ENCODE measurements at regions not wholly inside any gene's neighbourhood (a gene's known extent, or its start where the extent isn't known, plus 50 kb on each side); places are given as distances from the start of the nearest gene placed in this dataset.
"Not testable (repeated sequence)": the region's sequence is repeated elsewhere in the genome, so short reads cannot be mapped to it uniquely, and the experiment has no call there.

DNA sequence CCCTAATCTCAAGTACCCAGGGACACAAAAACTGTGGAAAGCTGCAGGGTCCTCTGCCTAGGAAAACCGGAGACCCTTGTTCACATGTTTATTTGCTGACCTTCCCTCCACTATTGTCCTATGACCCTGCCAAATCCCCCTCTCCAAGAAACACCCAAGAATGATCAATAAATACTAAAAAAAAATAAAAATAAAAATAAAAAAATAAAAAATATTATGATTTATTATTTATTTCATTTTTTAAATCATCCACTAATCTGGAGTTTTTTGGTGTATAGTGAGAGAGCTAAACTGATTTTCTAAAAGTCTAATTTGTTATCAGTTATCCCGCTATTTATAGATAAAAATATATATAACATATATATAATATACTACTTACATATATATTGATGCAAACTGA lies 360.6 kb downstream of the ZBBX start:
- POLR2A ChIA-PET; ATAC-seq (replicated peaks in 1 of 4): not testable (repeated sequence)
- no CpG with 5 or more reads among the region's 2 CpGs for WGBS (ENCODE audit: insufficient coverage)

DNA sequence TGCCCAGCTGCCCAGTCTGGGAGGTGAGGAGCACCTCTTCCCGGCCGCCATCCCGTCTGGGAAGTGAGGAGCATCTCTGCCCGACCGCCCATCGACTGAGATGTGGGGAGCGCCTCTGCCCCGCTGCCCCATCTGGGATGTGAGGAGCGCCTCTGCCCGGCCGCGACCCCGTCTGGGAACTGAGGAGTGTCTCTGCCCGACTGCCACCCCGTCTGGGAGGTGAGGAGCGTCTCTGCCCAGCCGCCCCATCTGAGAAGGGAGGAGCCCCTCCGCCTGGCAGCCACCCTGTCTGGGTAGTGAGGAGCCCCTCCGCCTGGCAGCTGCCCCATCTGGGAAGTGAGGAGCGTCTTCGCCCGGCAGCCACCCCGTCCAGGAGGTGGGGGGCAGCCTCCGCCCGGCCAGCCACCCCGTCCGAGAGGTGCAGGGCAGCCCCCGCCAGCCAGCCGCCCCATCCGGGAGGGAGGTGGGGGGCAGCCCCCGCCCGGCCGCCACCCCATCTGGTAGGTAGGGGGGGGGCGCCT lies 361.4 kb downstream of the ZBBX start:
- H3K4me1 ChIP-seq (ENCODE audit: control insufficient read depth in 1 of 2, extremely low read depth in 1 of 2, insufficient read depth in 2 of 2, low read length in 2 of 2); H3K27ac ChIP-seq (ENCODE audit: low read length); H3K4me3 Mint-ChIP-seq; H3K27ac Mint-ChIP-seq; H3K36me3 ChIP-seq (ENCODE audit: control insufficient read depth in 2 of 2, extremely low read depth in 1 of 2, insufficient read depth in 1 of 2, low read length in 1 of 2); H3K4me1 Mint-ChIP-seq; ATAC-seq (replicated peaks in 1 of 4); POLR2A ChIA-PET; H3K9me3 ChIP-seq; DNase-seq; H3K9me3 Mint-ChIP-seq; CTCF ChIA-PET; H3K4me3 ChIP-seq (ENCODE audit: control insufficient read depth in 1 of 2, extremely low read depth in 1 of 2, low read length in 1 of 2); H3K27me3 Mint-ChIP-seq; H3K27me3 ChIP-seq (replicated peaks in 1 of 2; ENCODE audit: control insufficient read depth in 2 of 2, extremely low read depth in 1 of 2, insufficient read depth in 2 of 2, low read length in 1 of 2); H3K36me3 Mint-ChIP-seq: not testable (repeated sequence)
- WGBS (ENCODE audit: insufficient coverage): 90% methylated on average over 18 of the region's 34 CpGs

More for the DNA sequence above, 360.6 kb downstream of the ZBBX start:
- H3K27me3 Mint-ChIP-seq; H3K4me1 Mint-ChIP-seq; DNase-seq; H3K4me3 ChIP-seq (ENCODE audit: control insufficient read depth in 1 of 2, extremely low read depth in 1 of 2, low read length in 1 of 2); H3K27ac ChIP-seq (ENCODE audit: low read length); H3K9me3 Mint-ChIP-seq; H3K36me3 Mint-ChIP-seq; H3K27ac Mint-ChIP-seq; H3K27me3 ChIP-seq (replicated peaks in 1 of 2; ENCODE audit: control insufficient read depth in 2 of 2, extremely low read depth in 1 of 2, insufficient read depth in 2 of 2, low read length in 1 of 2); H3K4me3 Mint-ChIP-seq; H3K9me3 ChIP-seq; H3K4me1 ChIP-seq (ENCODE audit: control insufficient read depth in 1 of 2, extremely low read depth in 1 of 2, insufficient read depth in 2 of 2, low read length in 2 of 2); H3K36me3 ChIP-seq (ENCODE audit: control insufficient read depth in 2 of 2, extremely low read depth in 1 of 2, insufficient read depth in 1 of 2, low read length in 1 of 2); CTCF ChIA-PET: not testable (repeated sequence)

DNA sequence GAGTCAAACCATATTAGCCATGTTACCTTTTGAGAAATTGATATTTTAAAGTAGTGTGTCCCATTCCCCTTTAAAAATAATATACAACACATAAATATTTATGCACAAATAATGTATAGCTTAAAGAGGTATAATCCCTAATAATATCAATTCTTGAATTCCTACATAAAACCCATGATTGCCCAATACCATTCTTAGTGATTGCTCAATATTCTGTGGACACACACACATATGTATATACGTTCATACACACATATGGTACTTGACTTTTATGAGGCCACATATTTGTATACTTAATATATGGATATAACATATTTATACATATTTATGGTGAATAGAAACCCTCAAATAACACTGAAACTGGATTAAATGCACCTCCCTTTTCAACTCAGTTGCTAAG lies 367.4 kb downstream of the ZBBX start:
- ATAC-seq (replicated peaks in 1 of 4): no peak
- H3K4me1 ChIP-seq (ENCODE audit: control insufficient read depth in 1 of 2, extremely low read depth in 1 of 2, insufficient read depth in 2 of 2, low read length in 2 of 2): no peaks in the 10 kb centered on the region
- no peak overlapping the region for H3K27ac Mint-ChIP-seq
- H3K27ac ChIP-seq (ENCODE audit: low read length): no peak overlapping the region
- H3K27me3 Mint-ChIP-seq: no peaks in the 10 kb centered on the region
- no peak overlapping the region for H3K4me3 Mint-ChIP-seq
- no peak for DNase-seq
- no peaks in the 10 kb centered on the region for H3K4me1 Mint-ChIP-seq
- no peaks in the 10 kb centered on the region for H3K27me3 ChIP-seq (replicated peaks in 1 of 2; ENCODE audit: control insufficient read depth in 2 of 2, extremely low read depth in 1 of 2, insufficient read depth in 2 of 2, low read length in 1 of 2)
- ChIA-PET POLR2A (no interaction called here), CTCF (no interaction called here)
- H3K36me3 Mint-ChIP-seq: no peaks in the 10 kb centered on the region
- no CpG with 5 or more reads among the region's 1 CpG for WGBS (ENCODE audit: insufficient coverage)
- no peaks in the 10 kb centered on the region for H3K36me3 ChIP-seq (ENCODE audit: control insufficient read depth in 2 of 2, extremely low read depth in 1 of 2, insufficient read depth in 1 of 2, low read length in 1 of 2)
- no peak overlapping the region for H3K4me3 ChIP-seq (ENCODE audit: control insufficient read depth in 1 of 2, extremely low read depth in 1 of 2, low read length in 1 of 2)
- H3K9me3 Mint-ChIP-seq: peaks cover 11 to 16% (median 14%) of the 10 kb centered on the region in 3 donors
- H3K9me3 ChIP-seq: no peaks in the 10 kb centered on the region

DNA sequence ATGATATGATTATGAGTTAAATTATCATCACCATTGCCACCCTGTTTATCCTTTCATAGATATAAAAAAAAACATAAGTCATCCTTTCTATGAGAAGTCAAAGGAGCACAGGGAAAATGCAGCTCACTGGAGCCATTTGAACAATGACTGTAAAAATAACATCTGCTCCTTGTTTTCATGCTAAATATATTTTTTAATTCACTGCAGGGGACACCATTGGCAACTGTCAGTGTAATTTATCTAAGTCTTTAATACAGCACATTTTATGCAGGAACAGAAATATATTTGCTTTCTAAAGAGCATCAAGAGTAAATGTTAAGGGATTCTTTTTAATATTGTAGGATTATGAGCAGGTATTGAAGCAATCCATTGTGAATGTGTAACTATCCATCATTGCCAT lies 371.3 kb downstream of the ZBBX start:
- CTCF ChIA-PET: no interaction called here
- no peak overlapping the region for H3K27ac ChIP-seq (ENCODE audit: low read length)
- DNase-seq (no peak), ATAC-seq (replicated peaks in 1 of 4) (no peak)
- H3K4me3 ChIP-seq (ENCODE audit: control insufficient read depth in 1 of 2, extremely low read depth in 1 of 2, low read length in 1 of 2): no peak overlapping the region
- Mint-ChIP-seq H3K27me3 (no peaks in the 10 kb centered on the region), H3K27ac (no peak overlapping the region), H3K4me1 (no peaks in the 10 kb centered on the region), H3K36me3 (no peaks in the 10 kb centered on the region), H3K4me3 (no peak overlapping the region), H3K9me3 (peaks cover 12 to 19% (median 15%) of the 10 kb centered on the region in 3 donors)
- H3K27me3 ChIP-seq (replicated peaks in 1 of 2; ENCODE audit: control insufficient read depth in 2 of 2, extremely low read depth in 1 of 2, insufficient read depth in 2 of 2, low read length in 1 of 2): no peaks in the 10 kb centered on the region
- POLR2A ChIA-PET: no interaction called here
- no peaks in the 10 kb centered on the region for H3K36me3 ChIP-seq (ENCODE audit: control insufficient read depth in 2 of 2, extremely low read depth in 1 of 2, insufficient read depth in 1 of 2, low read length in 1 of 2)
- no peaks in the 10 kb centered on the region for H3K9me3 ChIP-seq
- H3K4me1 ChIP-seq (ENCODE audit: control insufficient read depth in 1 of 2, extremely low read depth in 1 of 2, insufficient read depth in 2 of 2, low read length in 2 of 2): no peaks in the 10 kb centered on the region

DNA sequence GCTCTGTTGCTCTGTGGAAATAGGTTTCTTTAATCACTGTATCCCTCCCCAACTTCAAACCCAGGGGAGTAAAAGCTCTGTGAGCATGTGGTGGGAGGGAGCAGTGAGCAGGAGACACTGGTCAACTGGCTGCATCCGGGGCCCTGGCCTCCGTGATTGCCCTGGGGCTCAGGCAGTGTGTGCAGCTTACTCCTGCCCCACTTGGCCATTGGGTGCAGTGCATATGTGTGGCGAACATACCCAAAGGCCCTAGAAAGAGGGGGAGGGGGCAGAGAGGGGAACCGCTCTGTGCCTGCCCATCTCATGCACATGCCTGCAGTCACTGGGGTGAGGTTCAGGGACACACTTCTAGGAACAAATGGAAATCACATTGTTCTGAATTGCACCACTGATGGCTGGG lies 378.7 kb downstream of the ZBBX start:
- 81% methylated on average over 3 of the region's 4 CpGs for WGBS (ENCODE audit: insufficient coverage)
- Mint-ChIP-seq H3K9me3 (peaks cover 8 to 9% (median 8%) of the 10 kb centered on the region in 3 donors), H3K36me3 (no peaks in the 10 kb centered on the region), H3K27ac (no peak overlapping the region), H3K4me1 (no peaks in the 10 kb centered on the region), H3K27me3 (no peaks in the 10 kb centered on the region), H3K4me3 (no peak overlapping the region)
- ChIA-PET CTCF (no interaction called here), POLR2A (no interaction called here)
- no peaks in the 10 kb centered on the region for H3K4me1 ChIP-seq (ENCODE audit: control insufficient read depth in 1 of 2, extremely low read depth in 1 of 2, insufficient read depth in 2 of 2, low read length in 2 of 2)
- no peak for ATAC-seq (replicated peaks in 1 of 4)
- H3K27me3 ChIP-seq (replicated peaks in 1 of 2; ENCODE audit: control insufficient read depth in 2 of 2, extremely low read depth in 1 of 2, insufficient read depth in 2 of 2, low read length in 1 of 2): no peaks in the 10 kb centered on the region
- H3K4me3 ChIP-seq (ENCODE audit: control insufficient read depth in 1 of 2, extremely low read depth in 1 of 2, low read length in 1 of 2): no peak overlapping the region
- no peaks in the 10 kb centered on the region for H3K9me3 ChIP-seq
- DNase-seq: no peak
- no peak overlapping the region for H3K27ac ChIP-seq (ENCODE audit: low read length)
- no peaks in the 10 kb centered on the region for H3K36me3 ChIP-seq (ENCODE audit: control insufficient read depth in 2 of 2, extremely low read depth in 1 of 2, insufficient read depth in 1 of 2, low read length in 1 of 2)

DNA sequence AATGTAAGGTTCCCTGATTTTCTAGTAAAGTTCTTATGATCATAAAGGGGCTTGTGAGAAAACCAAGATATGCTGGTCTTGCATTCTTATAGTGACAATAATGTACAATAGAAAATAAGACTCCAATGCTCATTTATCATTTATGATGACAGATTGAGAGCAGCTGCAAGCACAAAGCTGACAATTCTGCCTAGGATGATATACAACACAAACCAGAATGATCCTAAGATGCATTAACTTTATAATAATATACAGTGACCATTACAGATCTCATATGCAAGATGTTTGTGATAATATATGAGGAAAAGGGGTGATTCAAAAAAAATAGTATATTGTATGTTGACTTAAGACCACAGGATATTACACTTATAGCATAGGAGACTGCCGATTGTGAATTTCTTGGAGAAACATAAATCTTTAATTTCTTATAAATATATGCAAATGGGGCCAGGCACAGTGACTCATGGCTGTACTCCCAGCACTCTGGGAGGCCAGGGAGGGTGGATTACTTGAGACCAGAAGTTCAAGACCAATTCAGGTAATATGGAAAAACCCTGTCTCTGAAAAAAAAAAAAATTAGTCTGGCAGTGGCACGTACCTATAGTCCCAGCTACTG lies 387.0 kb downstream of the ZBBX start:
- Histone ChIP-seq H3K9me3 (no peaks in the 10 kb centered on the region), H3K27me3 (replicated peaks in 1 of 2; ENCODE audit: control insufficient read depth in 2 of 2, extremely low read depth in 1 of 2, insufficient read depth in 2 of 2, low read length in 1 of 2) (no peaks in the 10 kb centered on the region), H3K4me1 (ENCODE audit: control insufficient read depth in 1 of 2, extremely low read depth in 1 of 2, insufficient read depth in 2 of 2, low read length in 2 of 2) (no peaks in the 10 kb centered on the region), H3K4me3 (ENCODE audit: control insufficient read depth in 1 of 2, extremely low read depth in 1 of 2, low read length in 1 of 2) (no peak overlapping the region), H3K36me3 (ENCODE audit: control insufficient read depth in 2 of 2, extremely low read depth in 1 of 2, insufficient read depth in 1 of 2, low read length in 1 of 2) (no peaks in the 10 kb centered on the region), H3K27ac (ENCODE audit: low read length) (no peak overlapping the region)
- no peaks in the 10 kb centered on the region for H3K9me3 Mint-ChIP-seq
- POLR2A ChIA-PET: no interaction called here
- H3K4me3 Mint-ChIP-seq: no peak overlapping the region
- DNase-seq: no peak
- 33% methylated on average over 1 of the region's 2 CpGs for WGBS (ENCODE audit: insufficient coverage)
- no peaks in the 10 kb centered on the region for H3K27me3 Mint-ChIP-seq
- ATAC-seq (replicated peaks in 1 of 4): no peak
- H3K4me1 Mint-ChIP-seq: no peaks in the 10 kb centered on the region
- H3K36me3 Mint-ChIP-seq: no peaks in the 10 kb centered on the region
- CTCF ChIA-PET: interaction anchor here in 1 of 2 donors (0.7 kb wide), 1 partner anchor 21 kb away, joined by 4 read pairs; no protein-coding TSS in a partner anchor
- H3K27ac Mint-ChIP-seq: no peak overlapping the region

DNA sequence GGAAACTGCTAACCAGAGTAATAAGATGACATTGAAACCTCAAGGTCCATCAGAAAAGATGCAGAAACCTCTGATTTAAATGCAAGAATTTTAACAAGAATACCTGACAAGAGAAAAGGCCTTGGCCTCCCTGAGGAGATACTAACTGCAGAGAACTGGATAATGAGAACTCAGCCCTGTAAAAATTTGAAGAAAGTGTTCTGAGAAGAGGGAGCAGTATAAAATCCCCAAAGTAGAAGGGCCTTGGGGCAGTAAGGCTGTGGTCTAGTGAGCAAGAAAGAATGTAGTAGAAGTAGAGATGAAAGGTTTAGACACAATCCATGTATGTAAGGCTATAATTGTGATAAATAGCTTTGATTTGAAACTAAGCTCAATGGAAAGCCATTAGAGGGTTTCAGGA lies 394.1 kb downstream of the ZBBX start:
- no peak for ATAC-seq (replicated peaks in 1 of 4)
- Histone ChIP-seq H3K9me3 (no peaks in the 10 kb centered on the region), H3K27ac (ENCODE audit: low read length) (no peak overlapping the region), H3K4me3 (ENCODE audit: control insufficient read depth in 1 of 2, extremely low read depth in 1 of 2, low read length in 1 of 2) (no peak overlapping the region), H3K36me3 (ENCODE audit: control insufficient read depth in 2 of 2, extremely low read depth in 1 of 2, insufficient read depth in 1 of 2, low read length in 1 of 2) (no peaks in the 10 kb centered on the region), H3K4me1 (ENCODE audit: control insufficient read depth in 1 of 2, extremely low read depth in 1 of 2, insufficient read depth in 2 of 2, low read length in 2 of 2) (no peaks in the 10 kb centered on the region), H3K27me3 (replicated peaks in 1 of 2; ENCODE audit: control insufficient read depth in 2 of 2, extremely low read depth in 1 of 2, insufficient read depth in 2 of 2, low read length in 1 of 2) (no peaks in the 10 kb centered on the region)
- ChIA-PET CTCF (interaction anchor here in 1 of 2 donors (0.7 kb wide), 1 partner anchor 14 kb away, joined by 3 read pairs; no protein-coding TSS in a partner anchor), POLR2A (no interaction called here)
- Mint-ChIP-seq H3K36me3 (no peaks in the 10 kb centered on the region), H3K27ac (no peak overlapping the region), H3K9me3 (peaks cover 0 to 3% (median 0%) of the 10 kb centered on the region in 3 donors), H3K27me3 (no peaks in the 10 kb centered on the region), H3K4me3 (no peak overlapping the region), H3K4me1 (no peaks in the 10 kb centered on the region)
- DNase-seq: no peak
